Endodermal cell (in vitro differentiated cells): ENCODE measurements at regions not wholly inside any gene's neighbourhood (a gene's known extent, or its start where the extent isn't known, plus 50 kb on each side); places are given as distances from the start of the nearest gene placed in this dataset.
A peak's percentile ranks its signal among the peaks of the same experiment; 100 is the strongest.

Experiments used
- DNase-seq: peaks from one replicate; pipeline ENCODE4 v3.0.0-alpha.2; 2017
- H3K27ac ChIP-seq: 2 replicates; pipeline ENCODE4 v1.5.1; 2013; ENCODE audit warnings: mild to moderate bottlenecking, low read depth, low read length, moderate library complexity
- H3K27me3 ChIP-seq: 2 replicates; pipeline ENCODE4 v1.6.1; 2013; ENCODE audit warnings: mild to moderate bottlenecking, low read length, moderate library complexity; ENCODE audit not compliant: insufficient read depth, control insufficient read depth, poor library complexity, severe bottlenecking
- H3K36me3 ChIP-seq: 2 replicates; pipeline ENCODE4 v1.7.0; 2013; ENCODE audit warnings: mild to moderate bottlenecking, low read length, moderate library complexity; ENCODE audit not compliant: control insufficient read depth, insufficient read depth
- H3K4me1 ChIP-seq: one replicate; pipeline ENCODE4 v1.7.0; 2013; ENCODE audit warnings: low read length; ENCODE audit not compliant: control insufficient read depth, insufficient read depth
- H3K4me3 ChIP-seq: 2 replicates; pipeline ENCODE4 v1.5.1; 2013; ENCODE audit warnings: mild to moderate bottlenecking, low read length, moderate library complexity
- H3K9ac ChIP-seq: 2 replicates; pipeline ENCODE4 v1.6.1; 2013; ENCODE audit warnings: mild to moderate bottlenecking, low read length, moderate library complexity; ENCODE audit not compliant: poor library complexity, severe bottlenecking; ENCODE audit errors: extremely low read depth
- H3K9me3 ChIP-seq: 2 replicates; pipeline ENCODE4 v1.6.1; 2013; ENCODE audit warnings: mild to moderate bottlenecking, low read length, moderate library complexity; ENCODE audit not compliant: control insufficient read depth
- H3K27ac Mint-ChIP-seq: 2 replicates; pipeline ENCODE4 v1.8.0; 2020; ENCODE audit warnings: mixed read lengths
- H3K27me3 Mint-ChIP-seq: 2 replicates; pipeline ENCODE4 v1.8.0; 2021; ENCODE audit warnings: mild to moderate bottlenecking, mixed read lengths; ENCODE audit not compliant: insufficient read depth
- H3K36me3 Mint-ChIP-seq: 2 replicates; pipeline ENCODE4 v1.8.0; 2020; ENCODE audit warnings: low read depth, mixed read lengths
- H3K4me1 Mint-ChIP-seq: 2 replicates; pipeline ENCODE4 v1.8.0; 2020; ENCODE audit warnings: mixed read lengths
- H3K4me3 Mint-ChIP-seq: 2 replicates; pipeline ENCODE4 v1.8.0; 2020; ENCODE audit warnings: mild to moderate bottlenecking, moderate library complexity, mixed read lengths
- H3K9me3 Mint-ChIP-seq: 2 replicates; pipeline ENCODE4 v1.8.0; 2020; ENCODE audit warnings: mild to moderate bottlenecking, mixed read lengths
- CTCF ChIP-seq: fragments of 200-600 bp; sonication (generic); conservative IDR thresholded peaks from 2 replicates; pipeline ENCODE4 v1.5.0; 2021; ENCODE audit warnings: antibody characterized with exemption, mild to moderate bottlenecking
- WGBS, 2 experiments: methylation state at CpG; one replicate each; pipeline versions ENCODE4 v1.1.5 to v1.1.7; 2013; ENCODE audit warnings: missing lambda C conversion rate in 2 of 2, mixed read lengths in 1 of 2; ENCODE audit not compliant: insufficient coverage in 1 of 2, insufficient read length in 1 of 2; 5-methylcytosine and 5-hydroxymethylcytosine counted together

- H3K27ac ChIP-seq: no peak overlapping the region
- no peak for DNase-seq
- H3K27ac Mint-ChIP-seq: no peak overlapping the region
- WGBS, 2 experiments: 60 to 80% methylated on average over 1 to 3 of the region's 3 CpGs
- peaks cover 13% of the 10 kb centered on the region for H3K27me3 ChIP-seq
- H3K36me3 Mint-ChIP-seq: no peaks in the 10 kb centered on the region
- no peak for TF ChIP-seq CTCF
- H3K4me3 Mint-ChIP-seq: no peak overlapping the region
- H3K4me3 ChIP-seq: no peak overlapping the region
- H3K27me3 Mint-ChIP-seq: peaks cover 9% of the 10 kb centered on the region
- H3K9me3 ChIP-seq: no peaks in the 10 kb centered on the region
- peaks cover 15% of the 10 kb centered on the region for H3K4me1 Mint-ChIP-seq
- no peak overlapping the region for H3K9ac ChIP-seq
- H3K9me3 Mint-ChIP-seq: peaks cover 3% of the 10 kb centered on the region
- H3K4me1 ChIP-seq: no peaks in the 10 kb centered on the region
- H3K36me3 ChIP-seq: no peaks in the 10 kb centered on the region
Measured at GRCh38 chr12:76687981-76688380, 75.9 kb upstream of the ZDHHC17 start.

GRCh38 chr12:76688631-76689030 lies 75.3 kb upstream of the ZDHHC17 start:
- no peaks in the 10 kb centered on the region for H3K36me3 Mint-ChIP-seq
- Histone ChIP-seq H3K27ac (no peak overlapping the region), H3K27me3 (peaks cover 19% of the 10 kb centered on the region), H3K9me3 (no peaks in the 10 kb centered on the region), H3K9ac (no peak overlapping the region), H3K36me3 (no peaks in the 10 kb centered on the region), H3K4me3 (no peak overlapping the region), H3K4me1 (no peaks in the 10 kb centered on the region)
- 90% methylated on average over 2 of the region's 2 CpGs; no CpG with 5 or more reads in 1 of the 2 experiments for WGBS, 2 experiments
- peaks cover 22% of the 10 kb centered on the region for H3K4me1 Mint-ChIP-seq
- no peak overlapping the region for H3K27ac Mint-ChIP-seq
- no peak overlapping the region for H3K4me3 Mint-ChIP-seq
- peak; percentile 77 for TF ChIP-seq CTCF
- peaks cover 9% of the 10 kb centered on the region for H3K27me3 Mint-ChIP-seq
- no peak for DNase-seq
- H3K9me3 Mint-ChIP-seq: peaks cover 3% of the 10 kb centered on the region

- no peak for DNase-seq
- Histone ChIP-seq H3K27me3 (peaks cover 38% of the 10 kb centered on the region), H3K4me1 (no peaks in the 10 kb centered on the region), H3K36me3 (no peaks in the 10 kb centered on the region), H3K4me3 (no peak overlapping the region), H3K9ac (no peak overlapping the region), H3K27ac (no peak overlapping the region), H3K9me3 (no peaks in the 10 kb centered on the region)
- Mint-ChIP-seq H3K36me3 (no peaks in the 10 kb centered on the region), H3K9me3 (peaks cover 3% of the 10 kb centered on the region), H3K4me3 (no peak overlapping the region), H3K27me3 (peaks cover 25% of the 10 kb centered on the region), H3K4me1 (peaks cover 25% of the 10 kb centered on the region), H3K27ac (no peak overlapping the region)
- TF ChIP-seq CTCF: no peak
- 94 to 95% methylated on average over 3 to 6 of the region's 6 CpGs for whole genome bisulfite sequencing, 2 experiments
Measured at GRCh38 chr12:76690921-76691700, 72.8 kb upstream of the ZDHHC17 start.
